NCI-H1694 (cell line): ENCODE measurements at regions not wholly inside any gene's neighbourhood (a gene's known extent, or its start where the extent isn't known, plus 50 kb on each side); places are given as distances from the start of the nearest gene placed in this dataset.

ENCODE experiments used
- DNase-seq: peaks from one replicate; lab custom pipeline; 2025; lab: John Stamatoyannopoulos, UW

- no peak for DNase-seq
Measured at GRCh38 chr20:50394569-50394968, 115.6 kb upstream of the PTPN1 start.

- no peak for DNase-seq
Measured at GRCh38 chr20:50395251-50395729, 114.9 kb upstream of the PTPN1 start.

- no peak for DNase-seq
Measured at GRCh38 chr20:50395914-50396488, 114.2 kb upstream of the PTPN1 start.

- DNase-seq: no peak
Measured at GRCh38 chr20:50396623-50397022, 113.6 kb upstream of the PTPN1 start.

GRCh38 chr20:50397058-50397457, 113.1 kb upstream of the PTPN1 start:
- DNase-seq: no peak

- no peak for DNase-seq
Measured at GRCh38 chr20:50398064-50398463, 112.1 kb upstream of the PTPN1 start.

GRCh38 chr20:50398471-50398820, 111.7 kb upstream of the PTPN1 start:
- DNase-seq: no peak

GRCh38 chr20:50398821-50399554, 111.2 kb upstream of the PTPN1 start:
- DNase-seq: no peak

- DNase-seq: no peak
Measured at GRCh38 chr20:50399555-50399916, 110.6 kb upstream of the PTPN1 start.

GRCh38 chr20:50399917-50400704, 110.1 kb upstream of the PTPN1 start:
- DNase-seq: no peak

- DNase-seq: no peak
Measured at GRCh38 chr20:50400705-50401586, 109.2 kb upstream of the PTPN1 start.

- no peak for DNase-seq
Measured at GRCh38 chr20:50401587-50402418, 108.4 kb upstream of the PTPN1 start.

- DNase-seq: no peak
Measured at GRCh38 chr20:50403565-50404418, 106.4 kb upstream of the PTPN1 start.

GRCh38 chr20:50404419-50405234, 105.6 kb upstream of the PTPN1 start:
- DNase-seq: no peak

GRCh38 chr20:50405235-50405914, 104.8 kb upstream of the PTPN1 start:
- DNase-seq: no peak

GRCh38 chr20:50405915-50406609, 104.1 kb upstream of the PTPN1 start:
- DNase-seq: no peak

GRCh38 chr20:50406610-50407136, 103.5 kb upstream of the PTPN1 start:
- DNase-seq: no peak
